22Rv1 (cell line): ENCODE measurements at regions not wholly inside any gene's neighbourhood (a gene's known extent, or its start where the extent isn't known, plus 50 kb on each side); places are given as distances from the start of the nearest gene placed in this dataset.
"Not testable (repeated sequence)": the region's sequence is repeated elsewhere in the genome, so short reads cannot be mapped to it uniquely, and the experiment has no call there.

Experiments used
- H3K27ac ChIP-seq: fragments of 450-650 bp; 2 replicates; pipeline ENCODE4 v1.5.1; 2017
- ZFX ChIP-seq: fragments of 450-650 bp; IDR thresholded peaks from 2 replicates; pipeline ENCODE4 v1.6.1; 2017; ENCODE audit warnings: antibody characterized with exemption, borderline replicate concordance
- TF ChIP-seq, protein P1 (sequence below): fragments of 450-650 bp; IDR thresholded peaks from 2 replicates; pipeline ENCODE4 v1.5.1; 2017; ENCODE audit warnings: mild to moderate bottlenecking

GRCh38 chrX:152038804-152039203, 64.3 kb upstream of the GABRE start:
- no peak for TF ChIP-seq ZFX
- TF ChIP-seq, protein P1, sequence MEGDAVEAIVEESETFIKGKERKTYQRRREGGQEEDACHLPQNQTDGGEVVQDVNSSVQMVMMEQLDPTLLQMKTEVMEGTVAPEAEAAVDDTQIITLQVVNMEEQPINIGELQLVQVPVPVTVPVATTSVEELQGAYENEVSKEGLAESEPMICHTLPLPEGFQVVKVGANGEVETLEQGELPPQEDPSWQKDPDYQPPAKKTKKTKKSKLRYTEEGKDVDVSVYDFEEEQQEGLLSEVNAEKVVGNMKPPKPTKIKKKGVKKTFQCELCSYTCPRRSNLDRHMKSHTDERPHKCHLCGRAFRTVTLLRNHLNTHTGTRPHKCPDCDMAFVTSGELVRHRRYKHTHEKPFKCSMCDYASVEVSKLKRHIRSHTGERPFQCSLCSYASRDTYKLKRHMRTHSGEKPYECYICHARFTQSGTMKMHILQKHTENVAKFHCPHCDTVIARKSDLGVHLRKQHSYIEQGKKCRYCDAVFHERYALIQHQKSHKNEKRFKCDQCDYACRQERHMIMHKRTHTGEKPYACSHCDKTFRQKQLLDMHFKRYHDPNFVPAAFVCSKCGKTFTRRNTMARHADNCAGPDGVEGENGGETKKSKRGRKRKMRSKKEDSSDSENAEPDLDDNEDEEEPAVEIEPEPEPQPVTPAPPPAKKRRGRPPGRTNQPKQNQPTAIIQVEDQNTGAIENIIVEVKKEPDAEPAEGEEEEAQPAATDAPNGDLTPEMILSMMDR, result no peak
- peak overlapping the region; percentile 22; the same call in 1 of the 2 replicates for H3K27ac ChIP-seq

- H3K27ac ChIP-seq, result no peak overlapping the region
- TF ChIP-seq, protein P1, result no peak
- no peak for TF ChIP-seq ZFX
Measured at GRCh38 chrX:152037183-152037582, 62.7 kb upstream of the GABRE start.

- not testable (repeated sequence) for H3K27ac ChIP-seq
Measured at GRCh38 chrX:152031346-152031745, 56.9 kb upstream of the GABRE start.

GRCh38 chrX:152028579-152028978, 54.1 kb upstream of the GABRE start:
- H3K27ac ChIP-seq, result no peak overlapping the region
- TF ChIP-seq, protein P1, result no peak
- TF ChIP-seq ZFX, result no peak

GRCh38 chrX:152025656-152026440, 51.4 kb upstream of the GABRE start:
- no peak overlapping the region for H3K27ac ChIP-seq
- TF ChIP-seq, protein P1, result no peak
- no peak for TF ChIP-seq ZFX

GRCh38 chrX:152024710-152025109, 50.2 kb upstream of the GABRE start:
- no peak overlapping the region for H3K27ac ChIP-seq
- TF ChIP-seq, protein P1, result no peak
- TF ChIP-seq ZFX, result no peak
